ENCODE measurements at regions not wholly inside any gene's neighbourhood (a gene's known extent, or its start where the extent isn't known, plus 50 kb on each side); places are given as distances from the start of the nearest gene placed in this dataset.

DNA sequence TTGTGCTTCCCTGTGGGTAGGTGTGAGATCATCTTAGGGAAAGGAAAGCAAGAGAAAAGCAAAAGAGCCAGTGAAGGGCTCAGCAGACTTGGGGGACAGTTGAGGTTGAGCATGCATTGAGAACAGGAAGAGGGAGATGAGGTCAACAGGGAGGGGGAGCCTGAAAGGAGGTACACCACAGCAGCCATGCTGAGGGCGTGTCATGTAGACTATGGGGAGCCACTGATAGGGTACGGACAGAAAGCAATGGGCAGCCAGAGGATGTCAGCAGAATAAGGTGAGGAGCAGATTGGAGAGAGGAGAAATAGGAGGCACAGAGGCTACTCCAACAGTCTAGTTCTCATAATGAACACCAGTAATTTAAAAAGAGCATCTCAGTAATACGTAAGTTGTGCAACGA lies 351.1 kb upstream of the HTR1E start:
- TF ChIP-seq, protein P1, sequence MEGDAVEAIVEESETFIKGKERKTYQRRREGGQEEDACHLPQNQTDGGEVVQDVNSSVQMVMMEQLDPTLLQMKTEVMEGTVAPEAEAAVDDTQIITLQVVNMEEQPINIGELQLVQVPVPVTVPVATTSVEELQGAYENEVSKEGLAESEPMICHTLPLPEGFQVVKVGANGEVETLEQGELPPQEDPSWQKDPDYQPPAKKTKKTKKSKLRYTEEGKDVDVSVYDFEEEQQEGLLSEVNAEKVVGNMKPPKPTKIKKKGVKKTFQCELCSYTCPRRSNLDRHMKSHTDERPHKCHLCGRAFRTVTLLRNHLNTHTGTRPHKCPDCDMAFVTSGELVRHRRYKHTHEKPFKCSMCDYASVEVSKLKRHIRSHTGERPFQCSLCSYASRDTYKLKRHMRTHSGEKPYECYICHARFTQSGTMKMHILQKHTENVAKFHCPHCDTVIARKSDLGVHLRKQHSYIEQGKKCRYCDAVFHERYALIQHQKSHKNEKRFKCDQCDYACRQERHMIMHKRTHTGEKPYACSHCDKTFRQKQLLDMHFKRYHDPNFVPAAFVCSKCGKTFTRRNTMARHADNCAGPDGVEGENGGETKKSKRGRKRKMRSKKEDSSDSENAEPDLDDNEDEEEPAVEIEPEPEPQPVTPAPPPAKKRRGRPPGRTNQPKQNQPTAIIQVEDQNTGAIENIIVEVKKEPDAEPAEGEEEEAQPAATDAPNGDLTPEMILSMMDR (IDR thresholded peaks at IDR 0.05; ENCODE audit: extremely low read depth, insufficient read depth, missing control alignments) = no peak
- DNase-seq (ENCODE audit: low spot score) = no peak
- in situ Hi-C loops (cut with MboI; ENCODE audit: low pct_unique_long_range_greater_than_20kb, low sequenced_read_pairs, unreplicated experiment) = no loop called here

DNA sequence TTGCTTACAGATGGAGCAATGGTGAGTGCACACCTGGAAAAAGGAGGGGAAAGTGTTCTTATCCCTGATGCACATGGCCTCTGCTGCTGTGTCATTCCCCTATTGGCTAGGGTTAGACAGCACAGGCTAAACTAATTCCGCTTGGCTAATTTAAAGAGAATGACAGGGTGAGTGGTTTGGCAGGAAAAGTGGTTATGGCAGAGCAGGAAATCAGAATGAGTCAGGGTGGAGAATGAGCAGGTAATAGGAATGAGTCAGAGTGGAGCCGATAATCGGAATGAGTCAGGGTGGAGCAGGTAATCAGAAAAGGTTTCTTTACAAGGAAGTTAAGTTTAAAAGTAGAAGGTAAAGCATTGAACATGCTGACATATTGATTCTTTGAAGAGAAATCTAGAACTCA lies 355.5 kb upstream of the HTR1E start:
- TF ChIP-seq, protein P1 (IDR thresholded peaks at IDR 0.05; ENCODE audit: extremely low read depth, insufficient read depth, missing control alignments) = no peak
- no peak for DNase-seq (ENCODE audit: low spot score)
- in situ Hi-C loops (cut with MboI; ENCODE audit: low pct_unique_long_range_greater_than_20kb, low sequenced_read_pairs, unreplicated experiment) = no loop called here

DNA sequence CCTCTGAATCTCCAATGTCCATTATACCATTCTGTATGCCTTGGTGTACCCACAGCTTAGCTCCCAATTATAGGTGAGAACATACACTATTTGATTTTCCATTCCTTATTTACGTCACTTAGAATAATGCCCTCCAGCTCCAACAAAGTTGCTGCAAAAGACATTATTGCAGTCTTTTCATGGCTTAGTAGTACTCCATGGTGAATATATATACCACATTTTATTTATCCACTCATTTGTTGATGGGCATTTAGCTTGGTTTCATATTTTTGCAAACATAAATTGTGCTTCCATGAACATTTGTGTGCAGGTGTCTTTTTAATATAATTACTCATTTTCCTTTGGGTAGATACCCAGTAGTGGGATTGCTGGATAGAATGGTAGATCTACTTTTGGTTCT lies 374.1 kb upstream of the HTR1E start:
- TF ChIP-seq, protein P1 (IDR thresholded peaks at IDR 0.05; ENCODE audit: extremely low read depth, insufficient read depth, missing control alignments) = no peak
- DNase-seq (ENCODE audit: low spot score) = no peak
- in situ Hi-C loops (cut with MboI; ENCODE audit: low pct_unique_long_range_greater_than_20kb, low sequenced_read_pairs, unreplicated experiment) = no loop called here

DNA sequence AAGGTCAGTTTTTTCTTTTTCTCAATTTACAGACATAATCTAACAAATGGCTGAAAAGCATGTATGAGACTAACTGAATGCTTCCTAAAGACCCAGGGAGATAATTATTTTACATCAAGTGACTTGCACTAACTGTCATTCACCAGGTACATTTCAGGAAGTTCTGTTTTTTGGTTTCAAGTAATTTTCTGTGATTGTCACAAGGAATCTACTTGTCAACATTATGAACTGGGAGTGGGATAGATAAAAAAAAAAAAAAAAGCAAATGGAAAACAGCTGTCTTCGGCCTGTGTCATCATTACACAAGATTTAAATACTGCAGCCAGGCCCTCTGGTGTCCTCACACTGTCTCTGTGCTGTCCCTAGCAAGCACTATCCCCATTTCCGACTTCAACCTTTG lies 379.0 kb upstream of the HTR1E start:
- TF ChIP-seq, protein P1 (IDR thresholded peaks at IDR 0.05; ENCODE audit: extremely low read depth, insufficient read depth, missing control alignments) = no peak
- in situ Hi-C loops (cut with MboI; ENCODE audit: low pct_unique_long_range_greater_than_20kb, low sequenced_read_pairs, unreplicated experiment) = no loop called here
- DNase-seq (ENCODE audit: low spot score) = no peak

DNA sequence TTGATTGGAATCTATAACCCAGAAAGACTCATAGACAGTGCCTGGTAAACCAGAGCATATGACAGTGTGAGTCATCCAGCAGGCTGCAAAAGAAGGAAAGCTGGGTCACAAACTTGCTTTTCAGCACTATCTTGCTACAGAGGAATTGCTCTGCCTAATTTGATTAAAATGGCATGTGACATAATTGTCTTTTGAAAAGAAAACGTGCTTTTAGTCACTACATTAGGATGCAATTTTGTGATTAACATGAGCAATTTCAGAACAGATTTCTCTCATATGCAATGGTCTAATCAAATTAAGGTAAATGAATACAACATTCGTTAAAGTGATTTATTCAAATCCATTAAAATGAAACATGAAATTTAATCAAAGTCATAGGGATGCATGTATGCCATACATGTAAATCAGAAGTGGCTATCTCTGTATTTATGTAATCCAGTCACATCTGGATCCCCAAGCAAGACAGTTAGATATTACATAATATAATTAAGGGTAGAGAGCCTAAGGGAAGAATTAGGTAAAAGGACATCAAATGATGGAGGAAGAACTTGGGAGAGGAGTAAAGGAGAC lies 400.0 kb upstream of the HTR1E start:
- TF ChIP-seq, protein P1 (IDR thresholded peaks at IDR 0.05; ENCODE audit: extremely low read depth, insufficient read depth, missing control alignments) = no peak
- DNase-seq (ENCODE audit: low spot score) = no peak
- in situ Hi-C loops (cut with MboI; ENCODE audit: low pct_unique_long_range_greater_than_20kb, low sequenced_read_pairs, unreplicated experiment) = no loop called here

DNA sequence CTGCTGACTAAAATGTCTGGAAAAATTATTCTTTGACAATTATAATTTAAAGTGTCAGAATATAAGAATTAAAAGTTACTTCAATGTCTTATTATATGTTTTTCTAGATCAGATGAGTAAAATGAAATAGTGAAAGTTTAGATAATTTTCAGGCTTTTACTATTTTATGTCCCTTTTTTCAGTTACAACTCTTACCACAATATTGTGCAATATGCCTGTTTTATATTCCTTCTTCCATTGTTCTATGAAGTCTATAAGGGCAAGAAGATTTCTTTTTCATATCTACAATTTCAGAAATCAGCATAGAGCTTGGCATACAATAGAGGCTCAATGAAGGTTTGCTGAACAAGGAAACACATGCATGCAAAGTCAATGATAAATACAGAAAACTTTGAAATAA lies 401.2 kb upstream of the HTR1E start:
- in situ Hi-C loops (cut with MboI; ENCODE audit: low pct_unique_long_range_greater_than_20kb, low sequenced_read_pairs, unreplicated experiment) = no loop called here
- TF ChIP-seq, protein P1 (IDR thresholded peaks at IDR 0.05; ENCODE audit: extremely low read depth, insufficient read depth, missing control alignments) = no peak
- no peak for DNase-seq (ENCODE audit: low spot score)

DNA sequence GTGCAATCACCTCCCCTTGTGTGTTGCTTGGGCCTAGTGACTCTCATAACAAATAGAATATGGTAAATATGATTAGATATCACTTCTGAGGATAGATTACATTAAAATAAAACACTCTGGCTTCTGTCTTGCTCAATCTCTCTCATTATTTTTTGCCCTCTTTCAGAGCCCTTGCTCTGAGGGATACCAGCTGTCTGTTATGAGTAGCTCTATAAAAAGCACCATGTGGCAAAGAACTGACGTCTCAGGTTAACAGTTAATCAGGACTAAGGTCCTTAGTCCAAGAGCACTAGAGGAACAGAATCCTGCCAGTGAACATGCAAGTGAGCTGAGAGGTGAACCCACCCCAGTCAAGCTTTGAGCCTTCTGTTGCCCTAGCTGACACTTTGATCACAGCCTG lies 402.2 kb upstream of the HTR1E start:
- no peak for DNase-seq (ENCODE audit: low spot score)

More for the DNA sequence above, 402.2 kb upstream of the HTR1E start:
- in situ Hi-C loops (cut with MboI; ENCODE audit: low pct_unique_long_range_greater_than_20kb, low sequenced_read_pairs, unreplicated experiment) = no loop called here
- TF ChIP-seq, protein P1 (IDR thresholded peaks at IDR 0.05; ENCODE audit: extremely low read depth, insufficient read depth, missing control alignments) = no peak
